HG02885 (cell line): ENCODE measurements at regions not wholly inside any gene's neighbourhood (a gene's known extent, or its start where the extent isn't known, plus 50 kb on each side); places are given as distances from the start of the nearest gene placed in this dataset.
"Not testable (repeated sequence)": the region's sequence is repeated elsewhere in the genome, so short reads cannot be mapped to it uniquely, and the experiment has no call there.

Experiments
- ATAC-seq: cut with Tn5 transposase; IDR thresholded peaks from one replicate; pipeline ENCODE4 v1.9.1; 2021; ENCODE audit warnings: mild to moderate bottlenecking; ENCODE audit not compliant: unreplicated experiment, poor library complexity

- no peak for ATAC-seq
Observed at GRCh38 chr15:70382762-70383458, 285.2 kb upstream of the TLE3 start.

- no peak for ATAC-seq
Observed at GRCh38 chr15:70382009-70382749, 284.5 kb upstream of the TLE3 start.

- no peak for ATAC-seq
Observed at GRCh38 chr15:70379938-70380883, 282.5 kb upstream of the TLE3 start.

- no peak for ATAC-seq
Observed at GRCh38 chr15:70379134-70379533, 281.4 kb upstream of the TLE3 start.

- ATAC-seq, result no peak
Observed at GRCh38 chr15:70378126-70379031, 280.7 kb upstream of the TLE3 start.

- ATAC-seq, result no peak
Observed at GRCh38 chr15:70376929-70377691, 279.4 kb upstream of the TLE3 start.

- ATAC-seq, result no peak
Observed at GRCh38 chr15:70376031-70376928, 278.6 kb upstream of the TLE3 start.

GRCh38 chr15:70375586-70375985, 277.9 kb upstream of the TLE3 start:
- ATAC-seq, result no peak

- no peak for ATAC-seq
Observed at GRCh38 chr15:70375006-70375431, 277.3 kb upstream of the TLE3 start.

GRCh38 chr15:70374096-70374495, 276.4 kb upstream of the TLE3 start:
- ATAC-seq, result no peak

GRCh38 chr15:70373439-70373838, 275.7 kb upstream of the TLE3 start:
- ATAC-seq, result not testable (repeated sequence)

- not testable (repeated sequence) for ATAC-seq
Observed at GRCh38 chr15:70367913-70368705, 270.4 kb upstream of the TLE3 start.

GRCh38 chr15:70364023-70364422, 266.3 kb upstream of the TLE3 start:
- ATAC-seq, result not testable (repeated sequence)

GRCh38 chr15:70362886-70363285, 265.2 kb upstream of the TLE3 start:
- ATAC-seq, result no peak

GRCh38 chr15:70362350-70362749, 264.6 kb upstream of the TLE3 start:
- no peak for ATAC-seq

- no peak for ATAC-seq
Observed at GRCh38 chr15:70361891-70362290, 264.2 kb upstream of the TLE3 start.

- ATAC-seq, result no peak
Observed at GRCh38 chr15:70361106-70361505, 263.4 kb upstream of the TLE3 start.
